VCaP (cell line): ENCODE measurements at regions not wholly inside any gene's neighbourhood (a gene's known extent, or its start where the extent isn't known, plus 50 kb on each side); places are given as distances from the start of the nearest gene placed in this dataset.
"Not testable (repeated sequence)": the region's sequence is repeated elsewhere in the genome, so short reads cannot be mapped to it uniquely, and the experiment has no call there.

Experiments used
- H3K27ac ChIP-seq: fragments of 450-650 bp; 2 replicates; pipeline ENCODE4 v1.5.1; 2017
- CTCF ChIP-seq: fragments of 450-650 bp; conservative IDR thresholded peaks from 2 replicates; pipeline ENCODE4 v1.5.1; 2017; ENCODE audit warnings: mild to moderate bottlenecking, moderate library complexity

- no peak overlapping the region for H3K27ac ChIP-seq
- TF ChIP-seq CTCF, result no peak
These were observed 60.1 kb upstream of the PHF21A start for GRCh38 chr11:46181387-46181786.

GRCh38 chr11:46180736-46181135 is 59.5 kb upstream of the PHF21A start:
- no peak overlapping the region for H3K27ac ChIP-seq
- TF ChIP-seq CTCF, result no peak

DNA sequence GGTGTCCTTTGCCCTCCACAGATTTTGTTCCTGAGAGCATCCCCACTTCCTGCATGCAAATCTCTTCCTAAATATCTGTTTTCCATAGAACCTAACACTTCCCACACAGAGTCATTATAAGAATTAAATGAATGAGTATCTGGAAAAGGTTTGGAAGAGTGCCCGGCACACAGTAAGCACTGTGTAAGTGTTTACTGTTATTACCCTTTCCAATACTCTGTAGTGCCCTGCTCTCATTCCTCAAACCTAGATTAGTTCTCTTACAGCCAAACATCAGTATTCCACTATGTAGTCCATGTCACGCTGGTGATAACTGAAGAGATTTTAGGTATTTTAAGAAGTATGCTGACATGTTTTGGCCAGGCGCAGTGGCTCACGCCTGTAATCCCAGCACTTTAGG is 57.3 kb upstream of the PHF21A start:
- H3K27ac ChIP-seq, result no peak overlapping the region
- TF ChIP-seq CTCF, result no peak

DNA sequence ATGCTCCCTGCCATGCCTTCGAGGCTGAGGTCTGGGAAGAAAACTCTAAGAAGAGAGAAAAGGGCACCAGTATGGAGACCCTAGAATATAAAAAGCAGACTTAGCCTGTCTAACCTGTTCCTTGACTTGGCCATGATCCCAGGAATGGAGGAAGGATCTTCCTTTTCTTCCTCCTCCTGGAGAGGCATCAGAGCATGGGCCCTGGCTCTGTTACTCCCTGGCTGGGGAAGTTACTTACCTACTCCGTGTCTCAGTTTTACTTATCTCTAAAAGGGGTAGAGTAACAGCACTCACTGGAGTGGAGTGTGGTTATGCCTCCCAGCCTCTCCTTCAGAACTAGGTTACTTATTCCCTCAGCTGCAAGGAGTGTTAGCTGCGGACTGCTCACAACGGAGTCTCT is 55.2 kb upstream of the PHF21A start:
- TF ChIP-seq CTCF, result no peak

GRCh38 chr11:46175401-46176002 is 54.2 kb upstream of the PHF21A start:
- TF ChIP-seq CTCF, result no peak
- H3K27ac ChIP-seq, result no peak overlapping the region; the same call in 1 of the 2 replicates

More for the DNA sequence above, 55.2 kb upstream of the PHF21A start:
- peak overlapping the region; percentile 43; the same call in 1 of the 2 replicates for H3K27ac ChIP-seq

DNA sequence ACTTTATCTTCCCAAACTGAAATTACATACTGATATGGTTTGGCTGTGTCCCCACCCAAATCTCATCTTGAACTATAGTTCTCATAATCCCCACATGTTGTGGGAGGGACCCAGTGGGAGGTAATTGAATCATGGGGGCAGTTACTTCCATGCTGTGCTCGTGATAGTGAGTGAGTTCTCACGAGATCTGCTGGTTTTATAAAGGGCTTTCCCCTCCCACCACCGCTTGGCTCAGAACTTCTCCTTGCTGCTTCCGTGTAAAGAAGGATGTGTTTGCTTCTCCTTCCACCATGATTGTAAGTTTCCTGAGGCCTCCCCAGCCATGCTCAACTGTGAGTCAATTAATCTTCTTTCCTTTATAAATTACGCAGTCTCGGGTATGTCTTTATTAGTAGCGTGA is 50.4 kb upstream of the PHF21A start:
- H3K27ac ChIP-seq, result not testable (repeated sequence)
